Right renal cortex interstitium (tissue), 3 donors: ENCODE measurements at regions not wholly inside any gene's neighbourhood (a gene's known extent, or its start where the extent isn't known, plus 50 kb on each side); places are given as distances from the start of the nearest gene placed in this dataset.

Experiments
- DNase-seq, 3 donors: peaks; one replicate each; pipeline ENCODE4 v3.0.0-alpha.2; 2013; ENCODE audit warnings: low read depth in 3 of 3, low spot score in 2 of 3

GRCh38 chr13:91277013-91277676 is 70.3 kb upstream of the MIR17HG start:
- no peak for DNase-seq

- no peak for DNase-seq
Observed at GRCh38 chr13:91278291-91278690, 69.2 kb upstream of the MIR17HG start.

- DNase-seq, result no peak
Observed at GRCh38 chr13:91278888-91279287, 68.6 kb upstream of the MIR17HG start.

GRCh38 chr13:91280801-91281200 is 66.7 kb upstream of the MIR17HG start:
- no peak for DNase-seq

GRCh38 chr13:91284335-91284734 is 63.2 kb upstream of the MIR17HG start:
- DNase-seq, result no peak

DNA sequence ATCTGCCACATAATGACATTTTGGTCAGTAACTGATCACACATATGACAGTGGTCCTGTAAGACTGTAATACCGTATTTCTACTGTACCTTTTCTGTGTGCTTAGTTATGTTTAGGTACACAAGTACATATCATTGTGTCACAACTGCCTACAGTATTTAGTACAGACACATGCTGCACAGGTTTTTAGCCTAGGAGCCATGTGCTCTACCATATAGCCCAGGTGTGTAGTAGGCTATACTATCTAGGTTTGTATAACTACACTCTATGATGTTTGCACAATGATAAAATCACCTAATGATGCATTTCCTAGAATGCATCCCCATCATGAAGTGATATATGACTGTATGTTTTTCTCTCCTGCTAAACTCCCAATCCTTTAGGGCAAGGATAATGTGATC is 61.2 kb upstream of the MIR17HG start:
- no peak for DNase-seq

DNA sequence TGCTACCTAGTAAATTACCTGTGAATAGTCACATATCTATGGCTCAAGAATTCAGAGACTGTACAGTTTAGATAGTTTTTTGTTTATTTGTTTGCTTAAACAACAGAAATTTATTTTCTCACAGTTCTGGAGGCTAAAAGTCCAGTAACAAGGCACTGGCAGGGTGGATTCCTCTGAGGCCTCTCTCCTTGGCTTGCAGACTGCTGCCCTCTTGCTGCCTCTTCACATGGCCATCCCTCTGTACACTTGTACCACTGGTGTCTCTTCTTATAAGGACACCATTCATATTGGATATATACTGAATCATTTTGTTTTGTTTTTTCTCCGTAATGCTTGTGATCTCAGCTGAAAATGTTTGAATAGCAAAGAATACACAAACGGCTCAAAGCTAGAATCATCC is 56.4 kb upstream of the MIR17HG start:
- no peak for DNase-seq

DNA sequence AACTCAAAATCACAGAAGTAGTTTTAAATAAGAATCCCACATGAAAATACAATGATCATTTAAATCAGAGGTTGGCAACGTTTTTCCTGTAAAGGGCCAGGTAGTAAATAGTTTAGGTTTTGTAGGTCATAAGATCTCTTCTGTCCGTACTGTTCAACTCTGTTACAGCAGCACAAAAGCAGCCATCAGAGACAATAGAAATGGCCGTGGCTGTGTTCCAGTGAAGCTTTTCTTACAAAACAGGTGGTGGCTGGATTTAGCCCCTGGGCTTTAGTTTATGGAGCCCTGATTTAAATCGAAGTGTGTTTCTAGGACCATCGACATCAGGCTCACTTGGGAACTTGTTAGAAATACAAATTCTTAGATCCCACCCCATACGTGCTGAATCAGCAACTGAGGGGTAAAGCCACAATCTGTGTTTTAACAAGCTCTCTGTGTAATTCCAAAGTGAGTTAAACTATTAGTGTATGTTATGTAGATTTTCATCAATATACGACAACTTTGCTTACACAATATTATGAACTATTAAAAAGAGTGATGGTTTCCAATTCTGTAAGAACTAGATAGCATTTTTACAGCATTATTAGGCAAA is 54.8 kb upstream of the MIR17HG start:
- DNase-seq, result no peak

GRCh38 chr13:91295712-91296410 is 51.6 kb upstream of the MIR17HG start:
- DNase-seq, result no peak

- no peak for DNase-seq
Observed at GRCh38 chr13:91297503-91297902, 50.0 kb upstream of the MIR17HG start.
